NCI-H1092 (cell line): ENCODE measurements at regions not wholly inside any gene's neighbourhood (a gene's known extent, or its start where the extent isn't known, plus 50 kb on each side); places are given as distances from the start of the nearest gene placed in this dataset.
"Not testable (repeated sequence)": the region's sequence is repeated elsewhere in the genome, so short reads cannot be mapped to it uniquely, and the experiment has no call there.

Experiments used
- DNase-seq: peaks from one replicate; lab custom pipeline; 2025; lab: John Stamatoyannopoulos, UW

DNA sequence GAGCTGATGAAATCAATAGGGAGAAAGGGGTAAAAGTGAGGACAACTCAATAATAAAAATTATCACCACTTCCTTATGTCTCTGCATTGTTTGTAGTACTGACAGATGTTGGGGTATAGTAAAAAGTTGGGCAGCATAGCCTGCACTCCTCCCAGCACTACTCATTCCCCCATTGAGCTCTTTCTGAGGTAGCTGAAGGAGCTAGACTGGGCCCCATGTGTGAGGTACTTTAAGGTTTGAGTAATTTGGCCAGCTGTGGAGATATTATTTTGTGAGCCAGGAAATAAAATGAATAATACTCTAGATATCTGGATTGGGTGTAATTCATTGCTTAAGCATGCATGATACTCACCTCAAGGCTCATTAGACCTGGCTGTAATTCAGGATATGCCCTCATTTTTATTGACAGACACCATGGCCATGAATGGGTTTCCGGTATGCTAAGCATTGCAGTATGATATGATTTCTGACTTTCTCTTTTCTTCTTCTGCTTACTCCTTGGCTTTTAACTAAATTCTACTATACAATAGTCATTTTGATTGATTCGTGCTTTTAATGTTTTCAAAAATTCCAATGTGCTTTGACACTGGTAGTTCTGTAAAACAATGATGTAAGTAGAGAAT lies 283.9 kb upstream of the RIMS1 start:
- DNase-seq = no peak

DNA sequence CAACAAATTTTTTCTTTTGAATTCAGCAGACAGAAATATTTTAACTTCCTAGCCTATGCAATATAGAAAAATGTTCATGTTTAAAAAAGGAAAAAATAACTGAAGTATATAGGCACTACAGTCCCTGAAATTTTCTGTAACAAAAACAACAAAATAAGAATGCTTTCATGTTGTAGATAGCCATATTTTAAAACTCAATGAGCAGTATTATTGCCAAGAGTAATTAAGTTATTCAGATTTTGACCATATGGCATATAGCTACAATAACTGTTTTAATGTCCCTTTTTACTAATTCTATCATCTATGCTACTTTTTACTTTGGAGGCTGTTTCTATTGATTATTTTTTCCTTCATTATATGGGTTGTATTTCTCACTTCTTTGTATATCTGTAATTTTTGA lies 283.3 kb upstream of the RIMS1 start:
- DNase-seq = no peak

DNA sequence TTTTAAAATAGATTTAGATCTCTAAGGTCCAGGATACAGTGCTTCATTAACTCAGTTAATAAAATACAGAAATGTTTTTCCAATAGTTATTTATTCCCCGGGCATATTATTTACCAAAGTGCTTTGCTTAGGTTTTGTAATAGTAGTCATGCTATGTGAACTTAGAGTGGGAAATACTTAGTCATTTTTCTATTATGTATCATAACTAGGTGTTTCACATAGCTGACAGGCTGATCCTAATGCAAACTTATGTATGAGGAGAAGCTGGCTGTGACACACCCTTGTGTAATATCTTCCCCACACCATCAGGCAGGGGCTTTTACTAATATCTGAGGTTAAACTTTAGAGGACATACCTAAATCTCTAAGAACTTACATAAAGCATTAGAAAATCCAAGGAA lies 277.7 kb upstream of the RIMS1 start:
- no peak for DNase-seq

DNA sequence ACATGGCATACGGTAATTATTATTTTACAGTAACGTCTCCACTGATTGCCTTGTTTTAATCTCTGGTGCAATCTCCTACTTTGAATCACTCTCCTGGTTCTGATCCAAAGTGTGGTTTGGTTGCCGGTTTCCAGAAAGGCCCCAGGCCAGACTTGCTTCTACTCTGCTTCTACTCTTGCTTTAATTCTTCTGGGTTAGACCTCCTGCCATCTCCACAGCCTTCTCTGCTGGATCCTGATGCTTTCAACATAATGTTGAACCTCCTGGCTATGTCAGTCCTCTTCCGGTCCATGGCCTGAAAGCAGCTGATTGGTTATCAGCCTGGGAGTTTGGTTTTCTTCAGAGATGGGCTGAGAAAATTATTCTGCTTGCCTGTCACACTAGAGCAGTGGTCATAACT lies 266.5 kb upstream of the RIMS1 start:
- DNase-seq = no peak

DNA sequence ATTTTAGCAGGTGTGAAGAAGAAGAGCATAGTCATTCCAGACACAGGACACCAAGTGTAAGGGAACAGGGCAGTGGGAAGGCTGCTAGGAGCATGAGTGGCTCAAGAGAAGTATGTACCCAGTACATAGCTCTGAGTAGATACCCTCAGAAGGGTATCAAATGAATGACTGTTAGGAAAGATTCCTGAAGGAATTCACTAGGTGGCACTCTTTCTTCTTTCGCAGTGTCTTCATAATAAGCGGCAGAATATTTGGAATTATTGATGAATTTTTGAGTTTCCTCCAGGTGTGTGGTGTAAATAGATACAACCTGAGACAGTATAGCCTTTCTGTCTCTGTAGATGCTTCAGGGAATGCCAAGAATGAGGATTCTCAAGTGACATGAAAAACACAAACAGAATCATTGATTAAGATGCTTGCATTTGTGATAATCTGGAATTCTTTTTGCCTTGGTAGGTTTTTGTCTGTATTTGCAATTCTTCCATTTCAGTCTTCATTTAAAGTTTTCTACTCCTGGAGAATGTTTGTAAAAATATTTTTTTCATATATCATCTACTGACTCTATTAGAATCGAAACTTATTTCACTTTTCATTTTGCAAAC lies 264.3 kb upstream of the RIMS1 start:
- no peak for DNase-seq

DNA sequence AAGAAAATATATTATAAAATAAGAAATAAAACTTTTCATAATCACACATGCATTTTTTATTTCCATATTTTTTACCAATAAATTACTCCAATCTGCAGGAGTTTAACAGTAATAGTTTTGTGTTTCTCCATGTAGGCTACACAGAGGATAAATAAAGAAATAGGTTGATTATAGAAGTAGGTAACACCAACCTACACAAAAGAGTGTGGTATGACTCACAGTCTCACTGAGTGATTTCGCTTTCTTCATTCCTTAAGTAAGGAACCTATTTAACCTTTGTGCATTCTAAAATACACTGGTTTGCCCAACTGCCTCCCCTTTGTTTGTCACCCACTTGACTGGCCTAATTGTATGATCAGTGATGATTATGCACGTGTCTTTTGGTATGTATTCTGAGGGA lies 244.2 kb upstream of the RIMS1 start:
- DNase-seq = no peak

DNA sequence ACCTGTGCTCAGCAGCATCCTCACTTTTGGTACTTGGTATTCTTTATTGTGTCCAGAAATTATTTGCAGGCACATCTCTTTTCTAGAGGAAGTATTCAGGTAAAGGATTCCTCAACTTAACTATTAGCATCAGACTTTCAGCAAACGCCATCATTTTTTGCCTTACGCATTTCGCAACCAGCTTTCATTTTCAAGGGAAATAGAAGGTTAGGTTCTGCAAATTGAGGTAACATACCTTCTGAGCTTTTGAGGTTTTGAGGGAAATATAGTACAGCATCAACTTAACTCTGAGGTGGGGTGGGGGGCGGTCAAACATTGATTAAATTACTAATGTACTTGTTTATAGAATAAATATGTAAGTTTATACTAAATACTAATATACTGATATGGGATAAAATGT lies 243.6 kb upstream of the RIMS1 start:
- no peak for DNase-seq

DNA sequence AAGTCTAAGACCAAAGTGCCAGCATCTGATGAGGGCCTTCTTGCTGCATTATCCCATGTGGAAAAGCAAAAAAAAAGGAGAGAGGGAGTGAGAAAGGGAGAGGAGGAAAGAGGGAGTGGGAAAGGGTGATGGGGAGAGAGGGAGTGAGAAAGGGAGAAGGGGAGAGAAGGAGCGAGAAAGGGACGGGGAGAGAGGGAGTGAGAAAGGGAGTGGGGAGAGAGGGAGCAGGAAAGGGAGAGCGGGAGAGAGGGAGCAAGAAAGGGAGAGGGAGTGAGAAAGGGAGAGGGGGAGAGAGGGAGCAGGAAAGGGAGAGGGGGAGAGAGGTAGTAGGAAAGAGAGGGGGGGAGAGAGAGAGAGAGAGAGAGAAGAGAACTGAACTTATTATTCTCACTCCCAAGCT lies 241.1 kb upstream of the RIMS1 start:
- no peak for DNase-seq

DNA sequence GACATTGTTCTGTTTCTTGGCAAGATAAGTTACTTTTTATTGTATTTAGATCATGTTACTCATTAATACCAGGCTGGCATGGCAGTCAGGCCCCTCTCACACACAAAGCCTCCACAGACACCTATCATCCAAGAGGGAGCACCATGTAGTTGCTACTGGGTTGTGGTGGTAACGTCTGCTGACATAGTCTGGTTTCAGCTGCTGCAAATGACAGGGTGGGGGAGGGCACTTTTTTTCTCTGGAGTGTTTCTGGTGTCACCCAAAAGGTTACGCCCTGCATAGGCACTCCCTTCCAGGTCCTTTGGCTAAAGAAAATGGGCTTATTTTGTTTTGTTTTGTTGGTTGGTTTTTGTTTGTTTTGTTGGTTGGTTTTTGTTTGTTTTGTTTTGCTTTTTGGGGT lies 236.4 kb upstream of the RIMS1 start:
- no peak for DNase-seq

DNA sequence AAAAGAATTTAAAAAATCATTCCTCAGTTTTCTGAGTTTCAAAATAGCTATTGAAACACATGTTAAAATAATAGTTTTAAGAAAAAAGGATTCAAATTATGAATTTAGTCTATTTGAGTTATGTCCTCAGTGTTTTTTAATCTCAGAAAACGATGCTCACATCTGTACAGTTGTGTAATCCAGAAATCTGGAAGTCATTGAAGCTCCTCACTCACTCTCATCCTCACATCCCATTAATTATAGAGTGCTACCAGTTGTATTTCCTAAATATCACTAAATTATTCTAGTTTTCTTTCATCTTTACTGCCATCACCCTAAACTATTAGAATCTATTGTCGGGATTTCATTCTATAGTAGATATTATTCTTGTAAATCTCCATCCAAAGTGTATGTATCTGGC lies 234.7 kb upstream of the RIMS1 start:
- no peak for DNase-seq

DNA sequence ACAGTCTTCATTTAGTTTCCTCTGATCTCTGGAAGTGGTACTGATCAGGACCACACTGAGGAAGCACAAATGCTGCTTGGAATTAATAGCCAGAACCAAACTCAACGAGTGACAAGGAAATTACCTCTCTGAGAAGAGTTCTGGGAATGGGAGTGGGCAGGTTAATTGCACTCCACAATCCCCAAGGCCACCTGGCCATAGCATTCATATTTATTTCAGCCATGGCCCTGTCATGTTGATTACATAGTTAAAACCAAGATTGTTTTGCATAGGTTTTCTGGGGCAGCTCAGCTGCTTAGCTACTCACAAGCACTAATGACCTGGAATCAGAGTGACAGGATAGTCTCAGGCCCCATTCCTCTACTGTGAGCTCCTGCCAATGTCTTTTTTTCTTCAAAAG lies 230.2 kb upstream of the RIMS1 start:
- no peak for DNase-seq

DNA sequence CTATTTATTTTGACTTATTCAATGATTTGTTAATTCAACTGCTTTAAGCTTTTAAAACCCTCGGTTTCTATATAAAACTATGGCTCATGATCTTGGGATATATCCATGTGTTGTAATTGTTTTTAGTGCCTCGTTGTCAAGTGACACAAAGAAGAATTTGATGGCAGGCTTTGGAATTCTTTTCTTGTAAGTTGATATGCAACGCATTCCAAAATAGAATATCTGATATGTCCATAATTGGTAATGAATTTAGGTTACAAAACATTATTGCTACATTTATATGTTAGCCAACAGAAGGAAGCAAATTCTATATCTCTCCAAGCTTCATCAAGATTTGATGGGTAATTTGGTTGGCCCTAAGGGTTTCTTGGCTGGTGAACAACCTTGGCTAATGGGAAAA lies 220.4 kb upstream of the RIMS1 start:
- no peak for DNase-seq

DNA sequence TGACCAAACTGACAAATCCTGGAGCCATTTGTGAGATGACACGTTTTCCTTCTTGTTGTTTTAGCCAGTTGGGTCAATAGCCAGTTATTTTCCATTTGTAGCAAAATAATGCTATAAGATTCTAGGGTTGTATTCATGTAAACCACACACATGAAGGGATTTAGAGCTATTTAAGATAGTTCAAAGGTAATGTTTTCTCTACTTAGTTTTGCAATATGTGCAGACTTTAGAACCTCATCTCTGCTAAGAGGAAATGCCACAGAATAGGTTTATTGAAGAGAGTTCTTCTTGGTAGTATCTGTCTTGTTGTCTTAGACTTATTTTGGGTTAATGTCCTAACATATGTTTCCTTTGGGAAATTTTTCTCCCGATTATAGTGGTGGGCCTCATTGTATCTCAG lies 213.5 kb upstream of the RIMS1 start:
- no peak for DNase-seq

DNA sequence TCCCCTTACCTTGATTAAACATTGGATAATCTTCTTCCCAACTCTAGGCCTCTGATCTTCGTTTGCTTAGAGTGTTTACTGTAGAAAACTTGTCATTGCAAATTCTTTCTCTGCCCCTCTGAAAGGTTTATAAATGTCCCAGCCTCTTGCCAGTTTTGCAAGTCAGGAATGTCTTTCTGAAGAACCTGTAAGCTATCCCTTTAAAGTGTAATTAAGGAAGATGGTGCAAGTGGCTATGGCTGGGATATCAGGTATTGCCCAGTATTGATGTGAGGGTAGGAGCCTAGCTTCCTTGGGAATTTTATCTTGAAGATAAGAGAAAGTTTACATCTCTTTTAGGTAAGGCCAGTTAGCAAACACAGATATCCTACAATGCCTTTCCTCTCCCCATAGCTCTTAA lies 211.0 kb upstream of the RIMS1 start:
- no peak for DNase-seq

DNA sequence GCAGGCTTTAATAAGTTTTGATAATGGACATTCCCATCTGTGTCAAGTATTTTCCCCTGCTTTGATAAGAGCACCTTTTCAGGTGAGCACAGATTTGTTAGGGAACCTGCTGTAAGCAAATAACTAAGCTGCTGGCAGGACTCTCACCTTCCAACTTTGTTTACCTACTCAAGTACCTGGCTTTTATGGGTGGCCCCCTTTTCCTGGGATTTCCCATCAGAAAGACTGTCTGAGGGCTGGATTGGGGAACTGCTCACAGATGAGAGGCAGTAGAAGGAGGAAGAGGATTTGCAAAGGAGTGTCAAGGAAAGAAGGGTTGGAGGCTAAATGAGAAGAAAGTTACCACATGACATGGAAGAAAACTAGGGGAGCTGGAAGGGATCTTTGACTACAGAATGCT lies 210.1 kb upstream of the RIMS1 start:
- no peak for DNase-seq

DNA sequence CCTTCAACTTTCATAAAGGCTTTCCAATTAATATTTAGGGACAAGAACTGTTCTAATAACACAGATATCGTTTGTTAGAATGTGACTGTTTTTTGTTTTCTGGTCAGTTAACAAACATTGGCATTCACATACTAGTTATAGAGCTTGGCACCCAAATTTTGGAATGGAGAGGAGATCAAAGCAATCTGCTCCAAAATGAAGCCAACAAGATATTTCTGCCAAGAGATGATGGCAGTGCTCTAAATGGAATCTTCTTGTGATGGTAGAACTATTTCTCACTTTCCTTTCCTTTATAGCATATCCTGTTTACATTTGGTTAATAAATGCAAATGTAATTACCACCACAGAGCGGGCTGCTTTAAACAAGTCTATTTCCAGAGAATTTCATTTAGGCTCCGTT lies 208.3 kb upstream of the RIMS1 start:
- DNase-seq = no peak

DNA sequence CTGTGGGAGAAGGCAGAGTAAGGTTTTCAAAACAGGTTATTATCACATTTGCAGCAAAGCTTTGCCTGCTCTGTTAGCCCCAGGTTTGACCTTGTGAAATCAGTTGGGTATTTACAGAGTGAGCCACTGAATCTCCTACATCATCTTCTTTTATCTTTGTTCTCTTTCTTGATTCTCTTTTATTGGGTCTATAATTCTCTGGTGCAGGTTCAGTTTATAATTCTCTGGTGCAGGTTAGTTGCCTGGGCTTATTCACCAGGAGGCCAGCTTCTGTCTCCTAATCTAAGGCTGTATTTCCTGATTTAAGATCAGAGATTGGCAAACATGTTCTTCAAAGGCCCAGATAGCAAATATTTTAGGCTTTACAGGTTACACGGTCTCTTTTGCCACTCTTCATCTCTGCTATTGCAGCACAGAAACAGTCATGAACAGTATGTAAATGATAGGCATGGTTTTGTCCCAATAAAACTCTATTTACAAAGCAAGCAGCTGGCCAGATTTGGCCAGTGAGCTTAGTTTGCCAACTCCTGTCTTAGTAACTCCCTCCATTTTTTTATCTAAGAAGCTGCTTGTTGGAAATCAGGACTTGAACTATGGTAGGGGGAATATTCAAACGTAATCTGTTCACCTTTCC lies 205.0 kb upstream of the RIMS1 start:
- DNase-seq = no peak

DNA sequence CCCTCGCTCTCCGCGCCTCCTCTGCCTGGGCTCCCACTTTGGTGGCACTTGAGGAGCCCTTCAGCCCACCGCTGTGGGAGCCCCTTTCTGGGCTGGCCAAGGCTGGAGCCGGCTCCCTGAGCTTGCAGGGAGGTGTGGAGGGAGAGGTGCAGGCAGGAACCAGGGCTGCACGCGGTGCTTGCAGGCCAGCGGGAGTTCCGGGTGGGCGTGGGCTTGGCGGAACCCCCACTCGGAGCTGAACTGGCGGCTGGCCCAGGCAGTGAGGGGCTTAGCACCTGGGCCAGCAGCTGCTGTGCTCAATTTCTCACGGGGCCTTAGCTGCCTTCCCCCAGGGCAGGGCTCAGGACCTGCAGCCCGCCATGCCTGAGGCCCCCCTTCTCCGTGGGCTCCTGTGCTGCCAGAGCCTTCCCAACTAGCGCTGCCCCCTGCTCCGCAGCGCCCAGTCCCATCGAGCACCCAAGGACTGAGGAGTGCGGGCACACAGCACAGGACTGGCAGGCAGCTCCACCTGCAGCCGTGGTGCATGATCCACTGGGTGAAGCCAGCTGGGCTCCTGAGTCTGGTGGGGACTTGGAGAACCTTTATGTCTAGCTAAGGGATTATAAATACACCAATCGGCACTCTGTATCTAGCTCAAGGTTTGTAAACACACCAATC lies 200.2 kb upstream of the RIMS1 start:
- DNase-seq = not testable (repeated sequence)

DNA sequence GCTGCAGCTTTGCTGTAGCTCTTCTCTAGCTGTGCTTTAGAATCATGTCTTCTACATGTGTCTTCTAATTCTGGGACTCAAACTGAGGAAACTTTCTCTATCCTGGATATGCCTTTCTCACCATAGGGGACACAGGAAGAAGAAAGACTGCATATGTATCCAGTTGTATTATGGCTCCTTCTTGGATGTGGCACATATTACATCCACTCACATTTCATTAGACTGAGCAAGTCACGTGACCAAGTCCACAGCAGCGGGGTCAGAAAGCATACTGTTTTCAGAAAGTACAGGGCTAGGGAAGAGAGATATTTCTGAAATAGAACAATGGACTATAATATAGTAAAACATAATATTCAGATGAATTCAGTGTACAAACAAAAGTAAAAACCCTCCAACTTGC lies 187.6 kb upstream of the RIMS1 start:
- DNase-seq = no peak

DNA sequence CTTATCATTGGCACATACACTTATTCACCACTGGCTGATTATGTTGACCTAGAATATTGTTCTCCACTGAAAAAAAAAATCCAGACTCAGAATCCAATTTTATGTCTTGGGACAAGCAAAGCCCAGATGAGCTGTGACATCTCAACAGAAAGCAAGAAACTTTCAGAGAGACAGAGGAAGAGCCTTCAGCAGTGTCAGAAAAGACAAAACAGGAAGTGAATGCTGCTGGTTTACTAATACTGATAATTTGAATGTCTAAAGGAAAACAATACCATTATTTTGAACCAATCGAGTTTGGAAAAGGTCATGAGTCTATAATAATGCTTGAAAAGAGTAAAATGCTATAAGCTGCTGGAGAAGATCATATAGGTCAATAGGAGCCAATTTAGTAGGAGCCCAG lies 179.8 kb upstream of the RIMS1 start:
- no peak for DNase-seq

DNA sequence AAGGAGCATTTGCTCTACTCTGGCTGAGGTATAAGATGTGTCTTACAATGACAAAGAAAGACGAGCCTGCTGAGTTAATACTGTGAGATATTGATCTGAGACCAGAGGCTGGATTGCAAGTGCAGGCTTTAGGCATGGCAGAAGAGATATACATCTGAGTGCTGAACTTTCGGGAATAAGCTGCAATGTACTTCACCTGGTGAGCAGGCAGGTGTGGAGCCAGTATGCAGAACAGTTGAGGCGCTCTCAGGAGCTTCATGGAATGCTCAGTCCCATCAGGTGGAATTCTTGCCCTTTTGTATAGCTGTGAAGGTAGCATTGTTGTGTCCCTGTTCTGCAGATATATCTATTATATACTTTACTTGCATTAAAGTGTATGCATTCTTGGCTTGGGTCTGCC lies 179.3 kb upstream of the RIMS1 start:
- DNase-seq = no peak

DNA sequence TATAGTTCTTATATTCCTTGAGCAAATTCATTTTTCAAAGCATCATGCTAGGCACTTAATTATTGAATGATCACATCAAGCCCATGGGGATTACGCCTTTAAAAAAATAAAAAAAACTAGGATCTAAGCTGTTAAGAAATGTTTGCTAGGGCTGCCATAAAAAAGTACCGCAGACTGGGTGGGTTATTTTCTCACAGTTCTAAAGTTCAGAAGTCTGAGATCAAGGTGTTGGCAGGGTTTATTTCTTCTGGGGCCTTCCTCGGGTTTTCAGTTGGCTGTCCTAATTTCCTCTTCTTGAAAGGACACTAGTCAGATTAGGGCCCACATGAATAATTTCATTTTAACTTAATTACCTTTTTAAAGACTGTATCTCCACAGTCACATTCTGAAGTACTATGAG lies 165.6 kb upstream of the RIMS1 start:
- DNase-seq = no peak

DNA sequence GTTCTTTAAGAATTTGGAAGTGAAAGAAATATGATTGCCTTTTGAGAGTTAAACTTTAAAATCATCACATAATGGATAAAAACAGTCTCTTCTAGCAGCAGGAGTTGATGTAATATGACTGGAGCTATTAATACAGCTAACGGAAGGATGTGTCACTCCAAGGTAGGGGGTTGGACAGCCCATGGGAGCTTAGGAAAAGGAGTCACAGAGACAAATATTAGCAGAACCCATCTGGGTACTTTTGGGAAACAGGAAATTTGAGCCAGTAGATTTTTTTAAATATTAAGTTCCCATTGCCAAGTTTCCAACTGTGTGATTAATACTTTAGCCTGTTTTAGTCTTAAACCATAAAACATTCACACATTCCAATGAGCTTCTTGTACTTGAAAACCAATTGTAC lies 164.7 kb upstream of the RIMS1 start:
- no peak for DNase-seq

DNA sequence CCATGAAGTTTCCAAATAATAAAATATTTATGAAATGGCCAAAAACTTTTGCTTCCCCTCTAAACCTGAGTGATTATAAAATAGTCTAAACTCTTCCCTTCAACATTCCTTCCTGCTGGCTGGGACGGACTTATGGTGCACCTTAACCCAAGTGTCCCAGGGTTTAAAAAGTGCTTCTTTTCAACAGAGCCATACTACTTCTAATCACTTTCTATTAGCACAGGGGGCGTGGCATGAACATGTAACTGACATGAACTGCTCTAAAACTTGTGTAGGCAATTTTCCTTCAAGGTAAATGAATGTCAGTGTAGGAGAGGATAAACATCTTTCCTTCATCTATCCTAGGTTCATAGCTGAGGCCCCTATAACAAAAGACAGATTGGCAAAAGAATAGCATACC lies 163.6 kb upstream of the RIMS1 start:
- no peak for DNase-seq
